H1 (cell line): ENCODE measurements at regions not wholly inside any gene's neighbourhood (a gene's known extent, or its start where the extent isn't known, plus 50 kb on each side); places are given as distances from the start of the nearest gene placed in this dataset.

Experiments used
- CTCF ChIA-PET: fragments of 300-600 bp; sonication (Branson Sonifier 250); formaldehyde crosslinking; loops from one replicate; lab custom pipeline; 2021; ENCODE audit not compliant: partially characterized antibody; lab: Charles Lee
- POLR2A ChIA-PET: fragments of 300-600 bp; sonication (Branson Sonifier 250); formaldehyde crosslinking; loops from one replicate; lab custom pipeline; 2021; ENCODE audit warnings: inconsistent platforms; ENCODE audit not compliant: partially characterized antibody; lab: Charles Lee
- DNase-seq, 2 experiments: peaks; one replicate each; pipeline versions ENCODE4 v3.0.0 to v3.0.0-alpha.2; 2010 to 2022; ENCODE audit warnings: low spot score in 2 of 2, low read depth in 1 of 2, mixed read lengths in 1 of 2
- FAIRE-seq: peaks from 2 replicates; lab custom pipeline; 2011; peaks lifted over from hg19 to GRCh38; lab: Jason Lieb, UNC
- H2AFZ ChIP-seq: 2 replicates; pipeline ENCODE4 v1.8.1; 2012; ENCODE audit warnings: low read length, inconsistent platforms
- H2AK5ac ChIP-seq: 2 replicates; pipeline ENCODE4 v1.6.1; 2013; ENCODE audit warnings: low read depth, low read length
- H2BK120ac ChIP-seq: replicated peaks from 2 replicates; pipeline ENCODE3; 2013; ENCODE audit warnings: low read depth, low read length, inconsistent platforms
- H2BK12ac ChIP-seq: 2 replicates; pipeline ENCODE4 v1.6.1; 2013; ENCODE audit warnings: low read depth, low read length
- H2BK15ac ChIP-seq: 2 replicates; pipeline ENCODE4 v1.6.1; 2013; ENCODE audit warnings: low read length
- H2BK20ac ChIP-seq: 2 replicates; pipeline ENCODE4 v1.6.1; 2013; ENCODE audit warnings: low read length
- H2BK5ac ChIP-seq: 2 replicates; pipeline ENCODE4 v1.6.1; 2013; ENCODE audit warnings: low read depth, low read length
- H3K14ac ChIP-seq: 2 replicates; pipeline ENCODE4 v1.6.1; 2013; ENCODE audit warnings: inconsistent platforms; ENCODE audit not compliant: insufficient read length
- H3K18ac ChIP-seq: 2 replicates; pipeline ENCODE4 v1.6.1; 2013; ENCODE audit warnings: low read length; ENCODE audit errors: extremely low read depth
- H3K23ac ChIP-seq: 2 replicates; pipeline ENCODE4 v1.6.1; 2013; ENCODE audit warnings: inconsistent platforms; ENCODE audit not compliant: insufficient read length
- H3K23me2 ChIP-seq: 2 replicates; pipeline ENCODE4 v1.6.1; 2013; ENCODE audit warnings: low read depth, low read length
- H3K27ac ChIP-seq: 2 replicates; pipeline ENCODE4 v1.6.1; 2011; ENCODE audit warnings: low read depth, low read length, inconsistent platforms
- H3K27me3 ChIP-seq, 4 experiments: replicated peaks in 1 of 4; 1 replicate in 1 of 4; 2 replicates in 3 of 4; pipeline versions ENCODE4 v1.6.1 to v1.8.1; 2011 to 2013; ENCODE audit warnings: low read length in 3 of 4, mild to moderate bottlenecking in 3 of 4, inconsistent platforms in 2 of 4, mixed read lengths in 2 of 4, moderate library complexity in 1 of 4; ENCODE audit not compliant: control insufficient read depth in 3 of 4, insufficient read depth in 3 of 4; ENCODE audit errors: extremely low read depth in 1 of 4
- H3K36me3 ChIP-seq, 4 experiments: 2 replicates each; pipeline versions ENCODE4 v1.6.1 to v1.8.1; 2011 to 2013; ENCODE audit warnings: mild to moderate bottlenecking in 4 of 4, low read length in 3 of 4, moderate library complexity in 2 of 4, control low read depth in 1 of 4, inconsistent platforms in 1 of 4; ENCODE audit not compliant: insufficient read depth in 4 of 4, control insufficient read depth in 2 of 4
- H3K4ac ChIP-seq: replicated peaks from 2 replicates; pipeline ENCODE3; 2013; ENCODE audit warnings: low read length, low read depth, mixed read lengths, inconsistent platforms; ENCODE audit not compliant: insufficient read length
- H3K4me1 ChIP-seq, 4 experiments: replicated peaks in 1 of 4; 1 replicate in 1 of 4; 2 replicates in 3 of 4; pipeline versions ENCODE4 v1.6.1 to v1.8.1; 2011 to 2013; ENCODE audit warnings: low read length in 3 of 4, inconsistent platforms in 2 of 4, mixed read lengths in 1 of 4; ENCODE audit not compliant: insufficient read depth in 4 of 4, control insufficient read depth in 3 of 4
- H3K4me2 ChIP-seq, 2 experiments: 2 replicates each; pipeline versions ENCODE4 v1.6.1 to v1.8.1; 2011 to 2013; ENCODE audit warnings: low read depth in 2 of 2, low read length in 2 of 2, control low read depth in 1 of 2, inconsistent platforms in 1 of 2, mild to moderate bottlenecking in 1 of 2; ENCODE audit not compliant: insufficient read depth in 1 of 2
- H3K4me3 ChIP-seq, 4 experiments: fragments of 200-600, 300-600 bp in 1 of 4; sonication (generic), shearing (Covaris generic), sonication (Bioruptor Twin) in 1 of 4; 2 replicates each; pipeline versions ENCODE4 v1.5.1 to v1.8.1; 2011 to 2016; ENCODE audit warnings: low read length in 4 of 4, low read depth in 3 of 4, control low read depth in 2 of 4, inconsistent platforms in 2 of 4, mild to moderate bottlenecking in 2 of 4, mixed read lengths in 1 of 4, moderate library complexity in 1 of 4; ENCODE audit not compliant: insufficient read depth in 2 of 4; ENCODE audit errors: extremely low read depth in 1 of 4
- H3K56ac ChIP-seq: replicated peaks from 2 replicates; pipeline ENCODE3; 2013; ENCODE audit warnings: low read depth, mild to moderate bottlenecking, mixed read lengths, low read length, inconsistent platforms; ENCODE audit not compliant: insufficient read length
- H3K79me1 ChIP-seq: 2 replicates; pipeline ENCODE4 v1.6.1; 2013; ENCODE audit warnings: low read depth, low read length, control low read depth
- H3K79me2 ChIP-seq, 2 experiments: 2 replicates each; pipeline versions ENCODE4 v1.6.1 to v1.8.1; 2012 to 2013; ENCODE audit warnings: low read length in 2 of 2, mild to moderate bottlenecking in 2 of 2, inconsistent platforms in 1 of 2; ENCODE audit not compliant: insufficient read depth in 2 of 2, control insufficient read depth in 1 of 2
- H3K9ac ChIP-seq, 4 experiments: replicated peaks in 1 of 4; 1 replicate in 1 of 4; 2 replicates in 3 of 4; pipeline versions ENCODE4 v1.6.1 to v1.8.1; 2011 to 2013; ENCODE audit warnings: low read depth in 3 of 4, low read length in 3 of 4, control low read depth in 2 of 4, mild to moderate bottlenecking in 2 of 4, moderate library complexity in 2 of 4, inconsistent platforms in 1 of 4; ENCODE audit errors: extremely low read depth in 1 of 4
- H3K9me3 ChIP-seq, 2 experiments: 2 replicates each; pipeline versions ENCODE4 v1.6.1 to v1.8.1; 2012 to 2013; ENCODE audit warnings: mild to moderate bottlenecking in 2 of 2, moderate library complexity in 2 of 2, control low read depth in 1 of 2, inconsistent platforms in 1 of 2, low read depth in 1 of 2, low read length in 1 of 2, mixed read lengths in 1 of 2; ENCODE audit not compliant: insufficient read depth in 2 of 2
- H4K20me1 ChIP-seq, 2 experiments: replicated peaks in 1 of 2; 2 replicates each; pipeline versions ENCODE3 to v1.8.1; 2011 to 2013; ENCODE audit warnings: inconsistent platforms in 2 of 2, low read length in 2 of 2, mild to moderate bottlenecking in 1 of 2; ENCODE audit not compliant: insufficient read depth in 2 of 2, control insufficient read depth in 1 of 2
- H4K5ac ChIP-seq: 2 replicates; pipeline ENCODE4 v1.6.1; 2013; ENCODE audit warnings: low read length, low read depth, mixed read lengths, inconsistent platforms; ENCODE audit not compliant: insufficient read length
- H4K8ac ChIP-seq: 2 replicates; pipeline ENCODE4 v1.8.0; 2013; ENCODE audit warnings: mild to moderate bottlenecking, moderate library complexity, low read length, inconsistent platforms; ENCODE audit not compliant: insufficient read depth; ENCODE audit errors: extremely low read depth
- H4K91ac ChIP-seq: replicated peaks from 2 replicates; pipeline ENCODE3; 2013; ENCODE audit warnings: low read length, mixed read lengths, inconsistent platforms; ENCODE audit not compliant: insufficient read length
- BCL11A ChIP-seq, 2 experiments: IDR thresholded peaks; one replicate each; pipeline ENCODE4 v1.6.1; 2011; ENCODE audit warnings: low read depth in 2 of 2, low read length in 2 of 2, mild to moderate bottlenecking in 2 of 2
- CHD1 ChIP-seq: IDR thresholded peaks from 2 replicates; pipeline ENCODE4 v1.6.1; 2012; ENCODE audit warnings: low read depth, low read length, improper control_type of control experiment
- CHD2 ChIP-seq: IDR thresholded peaks from 2 replicates; pipeline ENCODE4 v1.6.1; 2012; ENCODE audit warnings: low read length, improper control_type of control experiment
- CTBP2 ChIP-seq: IDR thresholded peaks from 2 replicates; pipeline ENCODE4 v1.7.0; 2011; ENCODE audit warnings: borderline replicate concordance, mild to moderate bottlenecking, moderate library complexity, mixed read lengths, low read length; ENCODE audit not compliant: insufficient read depth, insufficient read length
- EP300 ChIP-seq, 2 experiments: IDR thresholded peaks; 1 replicate in 1 of 2; 2 replicates in 1 of 2; pipeline ENCODE4 v1.6.1; 2011 to 2012; ENCODE audit warnings: low read depth in 2 of 2, low read length in 2 of 2, mild to moderate bottlenecking in 2 of 2, borderline replicate concordance in 1 of 2, inconsistent platforms in 1 of 2, moderate library complexity in 1 of 2
- EZH2 ChIP-seq: fragments of 200-600 bp; sonication (generic); IDR thresholded peaks from 2 replicates; pipeline ENCODE4 v1.7.1; 2012; ENCODE audit warnings: low read depth, mild to moderate bottlenecking, moderate library complexity, low read length, inconsistent platforms; ENCODE audit not compliant: severe bottlenecking
- FOSL1 ChIP-seq: IDR thresholded peaks from 2 replicates; pipeline ENCODE4 v1.6.1; 2011; ENCODE audit warnings: mild to moderate bottlenecking, low read depth, low read length, moderate library complexity; ENCODE audit not compliant: insufficient read depth
- JUND ChIP-seq: IDR thresholded peaks from 2 replicates; pipeline ENCODE4 v1.6.1; 2011; ENCODE audit warnings: mild to moderate bottlenecking, improper control_type of control experiment, low read length
- NANOG ChIP-seq: IDR thresholded peaks from 2 replicates; pipeline ENCODE4 v1.6.1; 2011; ENCODE audit warnings: low read length, low read depth, mild to moderate bottlenecking, inconsistent platforms; ENCODE audit not compliant: insufficient read depth, poor library complexity, severe bottlenecking
- RBBP5 ChIP-seq: IDR thresholded peaks from 2 replicates; pipeline ENCODE4 v1.7.1; 2012; ENCODE audit warnings: low read depth, mild to moderate bottlenecking, inconsistent platforms, low read length, moderate library complexity, borderline replicate concordance
- RFX5 ChIP-seq: IDR thresholded peaks from 2 replicates; pipeline ENCODE4 v1.6.1; 2011; ENCODE audit warnings: low read depth, low read length, improper control_type of control experiment, borderline replicate concordance
- SAP30 ChIP-seq: fragments of 300-600 bp; sonication (generic); IDR thresholded peaks from 2 replicates; pipeline ENCODE4 v1.7.1; 2012; ENCODE audit warnings: low read length, moderate library complexity, mild to moderate bottlenecking, inconsistent platforms; ENCODE audit not compliant: insufficient read depth, insufficient replicate concordance
- SIN3A ChIP-seq, 2 experiments: IDR thresholded peaks in 1 of 2; conservative IDR thresholded peaks in 1 of 2; 2 replicates each; pipeline ENCODE4 v1.6.1; 2011 to 2012; ENCODE audit warnings: low read length in 2 of 2, improper control_type of control experiment in 1 of 2, low read depth in 1 of 2, mild to moderate bottlenecking in 1 of 2
- WGBS, 2 experiments: shearing (Covaris generic) in 1 of 2; methylation state at CpG; one replicate each; pipeline versions ENCODE4 v1.1.6 to v1.1.7; 2013 to 2015; ENCODE audit warnings: low lambda C conversion rate in 2 of 2, mixed read lengths in 2 of 2, inconsistent platforms in 1 of 2, low coverage in 1 of 2, missing lambda C conversion rate in 1 of 2; ENCODE audit not compliant: insufficient replicate concordance in 2 of 2, insufficient coverage in 1 of 2, insufficient read length in 1 of 2; ENCODE audit errors: extremely low coverage in 1 of 2, missing lambda C conversion rate in 1 of 2; 5-methylcytosine and 5-hydroxymethylcytosine counted together

DNA sequence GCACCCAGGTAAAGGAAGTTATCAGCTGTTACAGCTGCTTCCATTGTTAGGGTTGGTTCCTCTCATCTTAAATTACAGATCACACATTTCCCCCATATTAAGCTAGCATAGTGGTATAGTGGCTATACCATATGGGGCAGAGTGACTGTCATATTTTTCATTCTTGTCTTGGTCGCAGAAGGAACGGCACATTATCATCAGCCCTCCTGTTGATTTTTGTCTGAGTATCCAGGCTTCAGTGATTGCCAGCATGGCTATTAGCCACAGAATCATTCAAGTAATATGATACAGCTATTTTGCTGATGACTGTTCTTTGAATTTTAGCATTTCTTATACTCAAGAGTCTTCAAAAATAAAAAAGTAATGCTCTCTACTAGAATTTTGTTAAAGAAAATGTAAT lies 240.9 kb downstream of the LIG4 start:
- Histone ChIP-seq H3K9ac (no peak overlapping the region), H4K91ac (no peak overlapping the region), H4K8ac (no peak overlapping the region), H4K20me1 (no peaks in the 10 kb centered on the region), H3K4me1 (peaks cover 0 to 3% (median 0%) of the 10 kb centered on the region in 4 experiments; a peak in 1 of 7 replicates), H2BK20ac (no peak overlapping the region), H3K27me3 (no peaks in the 10 kb centered on the region), H2BK12ac (no peak overlapping the region), H3K56ac (no peak overlapping the region), H3K9me3 (no peaks in the 10 kb centered on the region), H2BK120ac (no peak overlapping the region), H3K79me1 (no peaks in the 10 kb centered on the region), H3K36me3 (no peaks in the 10 kb centered on the region), H3K4me3 (no peak overlapping the region), H4K5ac (no peak overlapping the region), H3K27ac (no peak overlapping the region), H3K4me2 (no peak overlapping the region), H2BK5ac (no peak overlapping the region), H3K4ac (no peak overlapping the region), H3K23me2 (no peaks in the 10 kb centered on the region), H2BK15ac (no peak overlapping the region), H3K18ac (no peak overlapping the region), H2AFZ (no peak overlapping the region), H3K14ac (no peak overlapping the region), H3K79me2 (no peaks in the 10 kb centered on the region), H2AK5ac (no peak overlapping the region), H3K23ac (no peak overlapping the region)
- no peak for FAIRE-seq
- CTCF ChIA-PET: interaction anchor here (0.5 kb wide), 1 partner anchor 258 kb away, joined by 4 read pairs; no protein-coding TSS in a partner anchor
- 93% methylated on average over 2 of the region's 2 CpGs; no CpG with 5 or more reads in 1 of the 2 experiments for WGBS, 2 experiments
- DNase-seq: no peak
- POLR2A ChIA-PET: no interaction called here
- TF ChIP-seq FOSL1: no peak
- no peak for TF ChIP-seq RBBP5
- no peak for TF ChIP-seq EP300 (IDR thresholded peaks at IDR 0.05; ENCODE audit: borderline replicate concordance in 1 of 2, low read depth in 2 of 2, low read length in 2 of 2)
- TF ChIP-seq SIN3A (conservative IDR thresholded peaks at IDR 0.05 in 1 of 2, IDR thresholded peaks at IDR 0.05 in 1 of 2; ENCODE audit: low read depth in 1 of 2, low read length in 2 of 2): no peak
- no peak for TF ChIP-seq BCL11A (IDR thresholded peaks at IDR 0.05; ENCODE audit: low read depth in 2 of 2, low read length in 2 of 2)
- TF ChIP-seq EZH2: no peak
- no peak for TF ChIP-seq JUND
- no peak for TF ChIP-seq SAP30
- TF ChIP-seq CHD2: no peak
- no peak for TF ChIP-seq CTBP2
- no peak for TF ChIP-seq NANOG
- no peak for TF ChIP-seq CHD1
- no peak for TF ChIP-seq RFX5
